SU-DHL-6 (cell line): ENCODE measurements at regions not wholly inside any gene's neighbourhood (a gene's known extent, or its start where the extent isn't known, plus 50 kb on each side); places are given as distances from the start of the nearest gene placed in this dataset.

Experiments
- H2AFZ ChIP-seq: fragments of 200-600 bp; sonication (generic); 2 replicates; pipeline ENCODE4 v1.6.1; 2014; ENCODE audit warnings: low read depth, mild to moderate bottlenecking, moderate library complexity, mixed read lengths, antibody characterized with exemption, low read length; ENCODE audit not compliant: severe bottlenecking
- H3F3A ChIP-seq: fragments of 200-600 bp; shearing (Covaris generic); 2 replicates; pipeline ENCODE4 v1.6.0; 2016; ENCODE audit warnings: antibody characterized with exemption, mild to moderate bottlenecking; ENCODE audit not compliant: insufficient read depth
- H3K27ac ChIP-seq: fragments of 200-600 bp; sonication (generic); 2 replicates; pipeline ENCODE4 v1.5.1; 2016; ENCODE audit warnings: low read depth, mild to moderate bottlenecking, low read length, moderate library complexity, mixed read lengths
- H3K27me3 ChIP-seq: fragments of 200-600 bp; sonication (generic), shearing (Covaris generic); 2 replicates; pipeline ENCODE4 v1.6.0; 2014; ENCODE audit warnings: mild to moderate bottlenecking, low read length
- H3K36me3 ChIP-seq: fragments of 200-600 bp; sonication (generic); 2 replicates; pipeline ENCODE4 v1.6.1; 2014; ENCODE audit warnings: mild to moderate bottlenecking, low read length, mixed read lengths
- H3K4me2 ChIP-seq: fragments of 300-600, 200-600 bp; shearing (Covaris generic), sonication (generic); 2 replicates; pipeline ENCODE4 v1.6.0; 2014; ENCODE audit warnings: low read length, low read depth, mild to moderate bottlenecking; ENCODE audit not compliant: poor library complexity, severe bottlenecking
- H3K4me3 ChIP-seq: fragments of 200-600 bp; sonication (generic); 2 replicates; pipeline ENCODE4 v1.5.1; 2014; ENCODE audit warnings: antibody characterized with exemption, low read length, mild to moderate bottlenecking, mixed read lengths; ENCODE audit not compliant: insufficient read depth, poor library complexity, severe bottlenecking
- H3K79me2 ChIP-seq: fragments of 200-600 bp; sonication (generic); 2 replicates; pipeline ENCODE4 v1.6.1; 2014; ENCODE audit warnings: mild to moderate bottlenecking, low read length, moderate library complexity; ENCODE audit not compliant: insufficient read depth
- H3K9ac ChIP-seq: fragments of 200-600 bp; sonication (generic); 2 replicates; pipeline ENCODE4 v1.7.0; 2014; ENCODE audit warnings: mild to moderate bottlenecking, low read length
- H3K9me2 ChIP-seq: fragments of 200-600 bp; sonication (generic); replicated peaks from 2 replicates; pipeline ENCODE4 v1.6.1; 2014; ENCODE audit warnings: low read length; ENCODE audit not compliant: insufficient read depth
- H3K9me3 ChIP-seq: fragments of 200-600 bp; sonication (generic); 2 replicates; pipeline ENCODE4 v1.6.1; 2014; ENCODE audit warnings: low read length, mixed read lengths; ENCODE audit not compliant: insufficient read depth
- H4K20me1 ChIP-seq: fragments of 200-600 bp; sonication (generic); 2 replicates; pipeline ENCODE4 v1.6.1; 2014; ENCODE audit warnings: low read depth, mild to moderate bottlenecking, antibody characterized with exemption, low read length, moderate library complexity, mixed read lengths
- CTCF ChIP-seq: fragments of 200-600 bp; sonication (generic); IDR thresholded peaks from one replicate; pipeline ENCODE4 v1.5.1; 2017; ENCODE audit warnings: antibody characterized with exemption, mild to moderate bottlenecking, low read length, moderate library complexity; ENCODE audit not compliant: insufficient read depth, poor library complexity, severe bottlenecking
- EZH2phosphoT487 ChIP-seq: fragments of 200-600 bp; sonication (generic), shearing (Covaris generic); conservative IDR thresholded peaks from 2 replicates; pipeline ENCODE4 v1.6.1; 2018; ENCODE audit warnings: mild to moderate bottlenecking, antibody characterized with exemption, low read length, moderate library complexity, mixed read lengths

GRCh38 chr6:155604991-155605390, 149.4 kb upstream of the NOX3 start:
- H3K4me3 ChIP-seq = no peak overlapping the region
- H2AFZ ChIP-seq = no peak overlapping the region
- H3K27ac ChIP-seq = no peak overlapping the region
- H4K20me1 ChIP-seq = no peaks in the 10 kb centered on the region
- TF ChIP-seq EZH2phosphoT487 = no peak
- no peak for TF ChIP-seq CTCF
- no peak overlapping the region for H3K9ac ChIP-seq
- H3K9me2 ChIP-seq = no peaks in the 10 kb centered on the region
- H3K27me3 ChIP-seq = no peaks in the 10 kb centered on the region
- no peaks in the 10 kb centered on the region for H3K36me3 ChIP-seq
- no peaks in the 10 kb centered on the region for H3K79me2 ChIP-seq
- H3K4me2 ChIP-seq = no peak overlapping the region
- H3K9me3 ChIP-seq = no peaks in the 10 kb centered on the region
- no peaks in the 10 kb centered on the region for H3F3A ChIP-seq

GRCh38 chr6:155599561-155599960, 143.9 kb upstream of the NOX3 start:
- no peaks in the 10 kb centered on the region for H3K9me3 ChIP-seq
- no peaks in the 10 kb centered on the region for H3K9me2 ChIP-seq
- H4K20me1 ChIP-seq = no peaks in the 10 kb centered on the region
- no peaks in the 10 kb centered on the region for H3K36me3 ChIP-seq
- H3F3A ChIP-seq = no peaks in the 10 kb centered on the region
- H3K4me2 ChIP-seq = no peak overlapping the region
- no peak overlapping the region for H3K27ac ChIP-seq
- H3K9ac ChIP-seq = no peak overlapping the region
- H3K4me3 ChIP-seq = no peak overlapping the region
- H3K79me2 ChIP-seq = no peaks in the 10 kb centered on the region
- no peaks in the 10 kb centered on the region for H3K27me3 ChIP-seq
- TF ChIP-seq CTCF (no peak), EZH2phosphoT487 (no peak)
- no peak overlapping the region for H2AFZ ChIP-seq

- Histone ChIP-seq H3K27me3 (no peaks in the 10 kb centered on the region), H3K79me2 (no peaks in the 10 kb centered on the region), H3K9ac (no peak overlapping the region), H3K4me3 (no peak overlapping the region), H3K9me2 (no peaks in the 10 kb centered on the region), H3K9me3 (no peaks in the 10 kb centered on the region), H3K4me2 (no peak overlapping the region), H2AFZ (no peak overlapping the region), H3K27ac (no peak overlapping the region), H4K20me1 (no peaks in the 10 kb centered on the region), H3K36me3 (no peaks in the 10 kb centered on the region), H3F3A (no peaks in the 10 kb centered on the region)
- no peak for TF ChIP-seq EZH2phosphoT487
- TF ChIP-seq CTCF = no peak
Measured at GRCh38 chr6:155599160-155599559, 143.5 kb upstream of the NOX3 start.

GRCh38 chr6:155595284-155595683, 139.6 kb upstream of the NOX3 start:
- TF ChIP-seq EZH2phosphoT487 (no peak), CTCF (no peak)
- H3K4me2 ChIP-seq = no peak overlapping the region
- no peaks in the 10 kb centered on the region for H3K27me3 ChIP-seq
- H3K9me3 ChIP-seq = no peaks in the 10 kb centered on the region
- H3F3A ChIP-seq = no peaks in the 10 kb centered on the region
- no peak overlapping the region for H3K27ac ChIP-seq
- H3K79me2 ChIP-seq = no peaks in the 10 kb centered on the region
- no peaks in the 10 kb centered on the region for H3K9me2 ChIP-seq
- H3K36me3 ChIP-seq = no peaks in the 10 kb centered on the region
- no peaks in the 10 kb centered on the region for H4K20me1 ChIP-seq
- no peak overlapping the region for H3K4me3 ChIP-seq
- H2AFZ ChIP-seq = no peak overlapping the region
- H3K9ac ChIP-seq = no peak overlapping the region
